ENCODE measurements at regions not wholly inside any gene's neighbourhood (a gene's known extent, or its start where the extent isn't known, plus 50 kb on each side); places are given as distances from the start of the nearest gene placed in this dataset.

DNA sequence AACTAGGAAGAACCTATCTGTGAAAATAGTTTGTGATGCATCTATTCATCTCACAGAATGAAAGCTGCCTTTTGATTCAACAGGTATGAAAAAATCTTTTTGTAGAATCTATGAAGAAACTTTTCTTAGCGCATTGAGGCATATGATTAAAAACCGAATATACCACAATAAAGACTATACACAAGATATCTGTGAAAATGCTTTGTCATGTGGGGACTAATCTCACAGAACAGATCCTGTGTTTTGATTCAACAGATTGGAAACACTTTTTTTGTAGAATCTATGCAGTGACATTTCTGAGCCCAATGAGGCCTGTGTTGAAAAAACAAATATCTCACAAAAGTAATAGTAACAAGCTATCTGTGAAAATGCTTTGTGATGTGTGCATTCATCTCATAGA is 2247.5 kb downstream of the TP53TG3F start:
- TF ChIP-seq, protein P1, sequence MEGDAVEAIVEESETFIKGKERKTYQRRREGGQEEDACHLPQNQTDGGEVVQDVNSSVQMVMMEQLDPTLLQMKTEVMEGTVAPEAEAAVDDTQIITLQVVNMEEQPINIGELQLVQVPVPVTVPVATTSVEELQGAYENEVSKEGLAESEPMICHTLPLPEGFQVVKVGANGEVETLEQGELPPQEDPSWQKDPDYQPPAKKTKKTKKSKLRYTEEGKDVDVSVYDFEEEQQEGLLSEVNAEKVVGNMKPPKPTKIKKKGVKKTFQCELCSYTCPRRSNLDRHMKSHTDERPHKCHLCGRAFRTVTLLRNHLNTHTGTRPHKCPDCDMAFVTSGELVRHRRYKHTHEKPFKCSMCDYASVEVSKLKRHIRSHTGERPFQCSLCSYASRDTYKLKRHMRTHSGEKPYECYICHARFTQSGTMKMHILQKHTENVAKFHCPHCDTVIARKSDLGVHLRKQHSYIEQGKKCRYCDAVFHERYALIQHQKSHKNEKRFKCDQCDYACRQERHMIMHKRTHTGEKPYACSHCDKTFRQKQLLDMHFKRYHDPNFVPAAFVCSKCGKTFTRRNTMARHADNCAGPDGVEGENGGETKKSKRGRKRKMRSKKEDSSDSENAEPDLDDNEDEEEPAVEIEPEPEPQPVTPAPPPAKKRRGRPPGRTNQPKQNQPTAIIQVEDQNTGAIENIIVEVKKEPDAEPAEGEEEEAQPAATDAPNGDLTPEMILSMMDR (IDR thresholded peaks at IDR 0.05; ENCODE audit: low read depth, low read length, poor library complexity, severe bottlenecking) = no peak
- no peak for TF ChIP-seq EZH2phosphoT487 (IDR thresholded peaks at IDR 0.05; ENCODE audit: borderline replicate concordance, low read length)

Measured in DOHH2 (cell line).